Endothelial cell (in vitro differentiated cells): ENCODE measurements at regions not wholly inside any gene's neighbourhood (a gene's known extent, or its start where the extent isn't known, plus 50 kb on each side); places are given as distances from the start of the nearest gene placed in this dataset.
"Not testable (repeated sequence)": the region's sequence is repeated elsewhere in the genome, so short reads cannot be mapped to it uniquely, and the experiment has no call there.

Experiments used
- DNase-seq: peaks from one replicate; pipeline ENCODE4 v3.0.0; 2021; ENCODE audit warnings: low spot score
- H3K27ac Mint-ChIP-seq: one replicate; pipeline ENCODE4 v1.8.0; 2021; ENCODE audit warnings: mixed read lengths, inconsistent platforms; ENCODE audit not compliant: unreplicated experiment
- H3K27me3 Mint-ChIP-seq: one replicate; pipeline ENCODE4 v1.8.0; 2021; ENCODE audit warnings: mild to moderate bottlenecking, moderate library complexity, mixed read lengths, inconsistent platforms; ENCODE audit not compliant: unreplicated experiment
- H3K36me3 Mint-ChIP-seq: one replicate; pipeline ENCODE4 v1.8.0; 2021; ENCODE audit warnings: mild to moderate bottlenecking, low read depth, mixed read lengths, inconsistent platforms; ENCODE audit not compliant: unreplicated experiment
- H3K4me1 Mint-ChIP-seq: one replicate; pipeline ENCODE4 v1.8.0; 2021; ENCODE audit warnings: mild to moderate bottlenecking, mixed read lengths, inconsistent platforms; ENCODE audit not compliant: unreplicated experiment
- H3K4me3 Mint-ChIP-seq: one replicate; pipeline ENCODE4 v1.8.0; 2021; ENCODE audit warnings: mild to moderate bottlenecking, mixed read lengths, inconsistent platforms; ENCODE audit not compliant: unreplicated experiment
- H3K9me3 Mint-ChIP-seq: one replicate; pipeline ENCODE4 v1.8.0; 2021; ENCODE audit warnings: mixed read lengths, inconsistent platforms; ENCODE audit not compliant: unreplicated experiment
- TF ChIP-seq, protein P1 (sequence below): fragments of 200-600 bp; sonication (generic); IDR thresholded peaks from one replicate; pipeline ENCODE4 v1.5.0; 2021; ENCODE audit warnings: antibody characterized with exemption; ENCODE audit not compliant: unreplicated experiment

DNA sequence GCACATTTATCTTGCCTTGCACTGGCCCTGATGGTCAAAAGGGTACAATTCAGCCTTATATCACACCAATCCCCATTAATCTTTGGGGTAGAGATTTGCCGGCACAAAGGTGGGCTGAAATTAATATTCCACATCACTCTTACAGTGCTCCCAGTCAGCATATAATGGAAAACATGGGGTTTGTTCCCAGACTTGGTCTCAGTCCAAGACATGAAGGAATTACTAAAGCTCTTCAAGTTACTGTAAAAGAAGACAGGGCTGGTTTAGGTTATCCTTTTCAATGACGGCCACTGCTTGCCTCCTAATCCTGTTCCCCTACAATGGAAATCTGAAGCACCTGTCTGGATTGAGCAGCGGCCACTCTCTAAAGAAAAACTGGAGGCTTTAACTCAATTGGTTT is 160.7 kb downstream of the IER5 start:
- TF ChIP-seq, protein P1, sequence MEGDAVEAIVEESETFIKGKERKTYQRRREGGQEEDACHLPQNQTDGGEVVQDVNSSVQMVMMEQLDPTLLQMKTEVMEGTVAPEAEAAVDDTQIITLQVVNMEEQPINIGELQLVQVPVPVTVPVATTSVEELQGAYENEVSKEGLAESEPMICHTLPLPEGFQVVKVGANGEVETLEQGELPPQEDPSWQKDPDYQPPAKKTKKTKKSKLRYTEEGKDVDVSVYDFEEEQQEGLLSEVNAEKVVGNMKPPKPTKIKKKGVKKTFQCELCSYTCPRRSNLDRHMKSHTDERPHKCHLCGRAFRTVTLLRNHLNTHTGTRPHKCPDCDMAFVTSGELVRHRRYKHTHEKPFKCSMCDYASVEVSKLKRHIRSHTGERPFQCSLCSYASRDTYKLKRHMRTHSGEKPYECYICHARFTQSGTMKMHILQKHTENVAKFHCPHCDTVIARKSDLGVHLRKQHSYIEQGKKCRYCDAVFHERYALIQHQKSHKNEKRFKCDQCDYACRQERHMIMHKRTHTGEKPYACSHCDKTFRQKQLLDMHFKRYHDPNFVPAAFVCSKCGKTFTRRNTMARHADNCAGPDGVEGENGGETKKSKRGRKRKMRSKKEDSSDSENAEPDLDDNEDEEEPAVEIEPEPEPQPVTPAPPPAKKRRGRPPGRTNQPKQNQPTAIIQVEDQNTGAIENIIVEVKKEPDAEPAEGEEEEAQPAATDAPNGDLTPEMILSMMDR = no peak
- H3K27ac Mint-ChIP-seq = no peak overlapping the region
- H3K36me3 Mint-ChIP-seq = peaks cover 9% of the 10 kb centered on the region
- peaks cover 12% of the 10 kb centered on the region for H3K9me3 Mint-ChIP-seq
- H3K27me3 Mint-ChIP-seq = peaks cover 3% of the 10 kb centered on the region
- H3K4me1 Mint-ChIP-seq = no peaks in the 10 kb centered on the region
- no peak for DNase-seq
- H3K4me3 Mint-ChIP-seq = no peak overlapping the region

DNA sequence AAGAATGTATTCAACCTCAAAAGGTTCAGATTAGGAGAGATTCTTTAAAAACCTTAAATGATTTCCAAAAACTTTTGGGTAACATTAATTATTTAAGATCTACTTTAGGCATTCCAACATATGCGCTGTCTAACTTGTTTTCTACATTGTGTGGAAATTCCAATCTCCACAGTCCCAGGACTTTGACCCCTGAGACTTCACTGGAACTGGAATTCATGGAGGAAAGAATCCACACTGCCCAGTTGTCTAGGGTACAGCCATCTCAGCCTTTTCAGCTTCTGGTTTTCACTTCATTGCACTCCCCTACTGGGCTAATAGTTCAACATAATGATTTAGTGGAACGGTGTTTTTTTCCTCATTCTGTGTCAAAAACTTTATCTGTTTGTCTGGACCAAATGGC is 161.5 kb downstream of the IER5 start:
- Mint-ChIP-seq H3K4me3 (no peak overlapping the region), H3K36me3 (peaks cover 11% of the 10 kb centered on the region), H3K27me3 (peaks cover 3% of the 10 kb centered on the region), H3K27ac (no peak overlapping the region), H3K4me1 (no peaks in the 10 kb centered on the region), H3K9me3 (peaks cover 17% of the 10 kb centered on the region)
- TF ChIP-seq, protein P1 = no peak
- no peak for DNase-seq

DNA sequence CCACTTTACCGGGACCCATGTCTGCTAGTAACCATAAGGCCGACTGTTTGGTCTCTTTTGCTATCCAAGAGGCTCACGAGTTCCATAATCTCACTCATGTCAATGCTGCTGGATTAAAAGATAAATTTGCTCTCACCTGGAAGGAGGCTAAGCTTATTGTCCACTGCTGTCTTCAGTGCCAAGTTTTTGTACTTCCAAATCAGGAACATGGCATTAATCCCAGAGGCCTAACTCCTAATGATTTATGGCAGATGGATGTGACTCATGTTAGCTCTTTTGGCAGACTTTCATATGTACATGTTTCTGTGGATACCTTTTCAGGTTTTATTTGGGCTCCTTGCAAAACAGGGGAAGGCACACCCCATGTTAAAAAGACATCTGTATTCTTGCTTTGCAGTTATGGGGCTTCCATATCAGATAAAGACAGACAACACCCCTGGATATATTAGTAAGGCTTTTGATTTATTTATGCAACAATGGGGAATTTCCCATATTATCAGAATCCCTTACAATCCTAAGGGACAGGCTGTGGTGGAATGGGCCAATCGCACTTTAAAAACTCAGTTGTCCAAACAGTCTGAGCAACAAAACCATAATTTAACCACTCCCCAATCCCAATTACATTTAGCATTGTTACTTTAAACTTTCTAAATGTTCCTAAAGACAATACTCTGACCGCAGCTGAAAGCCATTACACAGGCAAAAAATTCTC is 162.7 kb downstream of the IER5 start:
- Mint-ChIP-seq H3K27ac (no peak overlapping the region), H3K36me3 (peaks cover 10% of the 10 kb centered on the region), H3K4me1 (no peaks in the 10 kb centered on the region), H3K27me3 (peaks cover 3% of the 10 kb centered on the region), H3K4me3 (no peak overlapping the region), H3K9me3 (peaks cover 21% of the 10 kb centered on the region)
- TF ChIP-seq, protein P1 = no peak
- DNase-seq = no peak

DNA sequence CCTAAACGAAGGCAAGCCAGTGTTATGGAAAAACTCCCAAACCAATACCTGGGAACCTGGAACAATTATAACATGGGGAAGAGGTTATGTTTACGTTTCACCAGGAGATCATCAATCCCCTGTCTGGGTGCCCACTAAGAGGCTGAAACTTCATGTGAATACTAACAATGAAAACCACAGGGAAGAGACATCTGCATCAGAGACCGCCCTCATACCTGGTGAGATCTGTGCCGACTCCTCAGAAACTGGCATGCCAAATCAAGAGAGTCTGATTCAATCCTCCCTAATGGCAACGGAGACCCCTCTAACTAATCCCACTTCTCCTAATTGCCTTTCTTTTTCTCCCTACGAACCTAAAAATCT is 163.2 kb downstream of the IER5 start:
- Mint-ChIP-seq H3K36me3 (peaks cover 8% of the 10 kb centered on the region), H3K27ac (no peak overlapping the region), H3K4me1 (no peaks in the 10 kb centered on the region), H3K27me3 (peaks cover 3% of the 10 kb centered on the region), H3K4me3 (no peak overlapping the region), H3K9me3 (peaks cover 18% of the 10 kb centered on the region)
- DNase-seq = no peak
- TF ChIP-seq, protein P1 = no peak

DNA sequence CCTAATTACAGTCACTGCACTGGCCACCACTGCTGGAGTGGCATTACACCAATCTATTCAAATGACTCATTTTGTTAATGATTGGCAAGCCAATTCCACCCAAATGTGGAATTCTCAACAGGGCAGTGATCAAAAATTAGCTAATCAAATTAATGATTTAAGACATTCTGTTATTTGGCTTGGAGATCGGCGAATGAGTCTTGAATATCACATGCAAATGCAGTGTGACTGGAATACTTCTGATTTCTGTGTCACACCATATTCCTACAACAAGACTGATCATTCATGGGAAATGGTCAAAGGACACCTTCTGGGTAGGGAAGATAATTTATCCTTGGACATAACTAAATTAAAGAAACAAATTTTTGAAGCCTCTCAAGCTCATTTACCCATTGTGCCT is 165.1 kb downstream of the IER5 start:
- not testable (repeated sequence) for H3K36me3 Mint-ChIP-seq, H3K27ac Mint-ChIP-seq, H3K4me3 Mint-ChIP-seq, H3K4me1 Mint-ChIP-seq, H3K27me3 Mint-ChIP-seq, DNase-seq, H3K9me3 Mint-ChIP-seq
